ENCODE measurements at regions not wholly inside any gene's neighbourhood (a gene's known extent, or its start where the extent isn't known, plus 50 kb on each side); places are given as distances from the start of the nearest gene placed in this dataset.
A peak's percentile ranks its signal among the peaks of the same experiment; 100 is the strongest.

- in situ Hi-C loops (cut with MboI), result no loop called here
- Histone ChIP-seq H4K20me1 (ENCODE audit: insufficient read depth) (no peaks in the 10 kb centered on the region), H3K9ac (no peak overlapping the region), H3F3A (ENCODE audit: insufficient read depth) (peaks cover 6% of the 10 kb centered on the region; the same call in 1 of the 2 replicates), H3K36me3 (ENCODE audit: low read depth) (no peaks in the 10 kb centered on the region), H3K27ac (no peak overlapping the region), H3K9me2 (ENCODE audit: insufficient read depth) (no peaks in the 10 kb centered on the region), H3K27me3 (replicated peaks; ENCODE audit: insufficient read depth) (peaks cover 9% of the 10 kb centered on the region), H3K4me2 (ENCODE audit: unreplicated experiment) (no peak overlapping the region), H3K79me2 (ENCODE audit: insufficient read depth) (no peaks in the 10 kb centered on the region), H3K4me1 (ENCODE audit: insufficient read depth) (0 out of 2 replicates have a peak, but pooled peaks cover 4% of the 10 kb centered on the region), H3K9me3 (ENCODE audit: low read depth) (no peaks in the 10 kb centered on the region), H2AFZ (no peak overlapping the region), H3K4me3 (no peak overlapping the region)
- TF ChIP-seq EZH2 (IDR thresholded peaks at IDR 0.05; ENCODE audit: insufficient read depth, poor library complexity, severe bottlenecking), result no peak
- WGBS, 2 experiments (ENCODE audit: low coverage in 1 of 2, low lambda C conversion rate in 2 of 2, missing lambda C conversion rate in 2 of 2), result 54 to 61% methylated on average over 2 of the region's 2 CpGs
- no peak for DNase-seq
These were observed 184.7 kb downstream of the LACC1 start for GRCh38 chr13:44064357-44064756.

DNA sequence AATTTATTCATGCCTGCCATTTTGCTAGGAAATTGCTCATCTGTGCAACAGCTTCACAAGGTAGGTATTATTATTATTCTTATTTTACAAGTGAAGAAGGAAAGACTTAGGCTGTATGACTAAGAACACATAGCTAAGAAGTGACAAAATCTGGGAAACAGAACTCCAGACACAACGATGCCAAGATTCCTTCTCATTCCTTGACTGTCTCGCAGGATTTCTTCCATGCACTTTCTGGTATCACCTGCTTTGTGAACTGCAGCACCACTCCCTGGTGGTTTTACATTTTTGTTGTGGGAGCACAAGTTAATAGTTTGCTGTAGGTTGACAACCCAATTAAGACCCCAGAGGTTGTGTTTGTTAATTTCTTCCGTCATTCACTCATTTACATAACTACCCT lies 188.5 kb downstream of the LACC1 start:
- TF ChIP-seq EZH2phosphoT487 (IDR thresholded peaks at IDR 0.05; ENCODE audit: insufficient read depth, low read depth) (no peak), EZH2 (IDR thresholded peaks at IDR 0.05; ENCODE audit: insufficient read depth, poor library complexity, severe bottlenecking) (no peak)
- WGBS, 2 experiments (ENCODE audit: low coverage in 1 of 2, low lambda C conversion rate in 2 of 2, missing lambda C conversion rate in 2 of 2), result 13 to 16% methylated on average over 3 of the region's 3 CpGs
- in situ Hi-C loops (cut with MboI), result no loop called here
- Histone ChIP-seq H3K4me1 (ENCODE audit: insufficient read depth) (0 out of 2 replicates have a peak, but pooled peaks cover 4% of the 10 kb centered on the region), H3K9me3 (ENCODE audit: low read depth) (no peaks in the 10 kb centered on the region), H3K27ac (peak overlapping the region; percentile 47), H3K4me3 (peak overlapping the region; percentile 37; the same call in 1 of the 2 replicates), H3K79me2 (ENCODE audit: insufficient read depth) (no peaks in the 10 kb centered on the region), H3K9me2 (ENCODE audit: insufficient read depth) (no peaks in the 10 kb centered on the region), H3K9ac (peak overlapping the region; percentile 34), H3K4me2 (ENCODE audit: unreplicated experiment) (peak overlapping the region; percentile 24), H4K20me1 (ENCODE audit: insufficient read depth) (no peaks in the 10 kb centered on the region), H3K36me3 (ENCODE audit: low read depth) (no peaks in the 10 kb centered on the region), H3K27me3 (replicated peaks; ENCODE audit: insufficient read depth) (no peaks in the 10 kb centered on the region), H2AFZ (peak overlapping the region; percentile 35), H3F3A (ENCODE audit: insufficient read depth) (peaks cover 6% of the 10 kb centered on the region; the same call in 1 of the 2 replicates)
- peak; percentile 76 for DNase-seq

DNA sequence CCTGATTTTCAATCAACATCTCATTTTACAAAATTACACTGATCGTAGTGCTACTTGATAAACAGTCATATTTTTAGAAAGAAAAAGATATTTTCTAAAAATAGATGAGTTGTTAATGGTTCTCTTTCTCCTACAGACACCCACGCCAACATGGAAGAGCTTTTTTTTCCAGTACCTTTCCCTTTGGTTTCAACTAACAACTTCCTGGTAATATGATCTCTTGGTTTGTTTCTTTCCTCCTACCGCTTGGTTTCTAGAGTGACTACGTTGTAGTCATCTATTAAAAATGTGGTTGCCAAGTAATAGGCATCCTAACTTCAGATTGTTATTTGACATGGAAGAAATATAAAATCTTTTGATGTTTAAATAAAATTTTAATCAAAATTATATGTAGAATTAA lies 189.0 kb downstream of the LACC1 start:
- 31 to 32% methylated on average over 4 of the region's 4 CpGs for WGBS, 2 experiments (ENCODE audit: low coverage in 1 of 2, low lambda C conversion rate in 2 of 2, missing lambda C conversion rate in 2 of 2)
- in situ Hi-C loops (cut with MboI), result no loop called here

GRCh38 chr13:44072536-44072935 lies 192.8 kb downstream of the LACC1 start:
- no peaks in the 10 kb centered on the region for H3K79me2 ChIP-seq (ENCODE audit: insufficient read depth)

More for the DNA sequence above, 189.0 kb downstream of the LACC1 start:
- H3K4me3 ChIP-seq, result peak overlapping the region; percentile 37; the same call in 1 of the 2 replicates
- peak overlapping the region; percentile 35 for H2AFZ ChIP-seq
- peaks cover 6% of the 10 kb centered on the region; the same call in 1 of the 2 replicates for H3F3A ChIP-seq (ENCODE audit: insufficient read depth)
- no peaks in the 10 kb centered on the region for H3K79me2 ChIP-seq (ENCODE audit: insufficient read depth)
- peak overlapping the region; percentile 47 for H3K27ac ChIP-seq
- no peaks in the 10 kb centered on the region for H3K9me3 ChIP-seq (ENCODE audit: low read depth)
- peak overlapping the region; percentile 34 for H3K9ac ChIP-seq
- no peaks in the 10 kb centered on the region for H3K9me2 ChIP-seq (ENCODE audit: insufficient read depth)
- no peak for TF ChIP-seq EZH2 (IDR thresholded peaks at IDR 0.05; ENCODE audit: insufficient read depth, poor library complexity, severe bottlenecking)
- no peak for TF ChIP-seq EZH2phosphoT487 (IDR thresholded peaks at IDR 0.05; ENCODE audit: insufficient read depth, low read depth)
- H4K20me1 ChIP-seq (ENCODE audit: insufficient read depth), result no peaks in the 10 kb centered on the region
- H3K27me3 ChIP-seq (replicated peaks; ENCODE audit: insufficient read depth), result no peaks in the 10 kb centered on the region
- H3K4me1 ChIP-seq (ENCODE audit: insufficient read depth), result 0 out of 2 replicates have a peak, but pooled peaks cover 4% of the 10 kb centered on the region
- peak overlapping the region; percentile 24 for H3K4me2 ChIP-seq (ENCODE audit: unreplicated experiment)
- H3K36me3 ChIP-seq (ENCODE audit: low read depth), result no peaks in the 10 kb centered on the region
- peak; percentile 76 for DNase-seq

GRCh38 chr13:44074611-44075010 lies 194.9 kb downstream of the LACC1 start:
- Histone ChIP-seq H3K9me2 (ENCODE audit: insufficient read depth) (no peaks in the 10 kb centered on the region), H3K4me2 (ENCODE audit: unreplicated experiment) (no peak overlapping the region), H3K79me2 (ENCODE audit: insufficient read depth) (no peaks in the 10 kb centered on the region), H3K36me3 (ENCODE audit: low read depth) (no peaks in the 10 kb centered on the region), H3K27ac (no peak overlapping the region), H3F3A (ENCODE audit: insufficient read depth) (no peaks in the 10 kb centered on the region), H2AFZ (no peak overlapping the region), H4K20me1 (ENCODE audit: insufficient read depth) (no peaks in the 10 kb centered on the region), H3K27me3 (replicated peaks; ENCODE audit: insufficient read depth) (peaks cover 4% of the 10 kb centered on the region; the same call in 1 of the 2 replicates), H3K4me1 (ENCODE audit: insufficient read depth) (no peaks in the 10 kb centered on the region), H3K9ac (no peak overlapping the region), H3K9me3 (ENCODE audit: low read depth) (no peaks in the 10 kb centered on the region), H3K4me3 (no peak overlapping the region)
- in situ Hi-C loops (cut with MboI), result no loop called here
- DNase-seq, result no peak
- WGBS, 2 experiments (ENCODE audit: low coverage in 1 of 2, low lambda C conversion rate in 2 of 2, missing lambda C conversion rate in 2 of 2), result 0 to 3% methylated on average over 1 of the region's 1 CpG
- TF ChIP-seq EZH2phosphoT487 (IDR thresholded peaks at IDR 0.05; ENCODE audit: insufficient read depth, low read depth) (no peak), EZH2 (IDR thresholded peaks at IDR 0.05; ENCODE audit: insufficient read depth, poor library complexity, severe bottlenecking) (no peak)

More at GRCh38 chr13:44072536-44072935, 192.8 kb downstream of the LACC1 start:
- Histone ChIP-seq H3K9ac (no peak overlapping the region), H4K20me1 (ENCODE audit: insufficient read depth) (no peaks in the 10 kb centered on the region), H3K9me3 (ENCODE audit: low read depth) (no peaks in the 10 kb centered on the region), H3K4me3 (no peak overlapping the region), H3K4me1 (ENCODE audit: insufficient read depth) (0 out of 2 replicates have a peak, but pooled peaks cover 4% of the 10 kb centered on the region), H3K4me2 (ENCODE audit: unreplicated experiment) (no peak overlapping the region), H3K27ac (no peak overlapping the region), H3K9me2 (ENCODE audit: insufficient read depth) (no peaks in the 10 kb centered on the region), H3F3A (ENCODE audit: insufficient read depth) (peaks cover 6% of the 10 kb centered on the region; the same call in 1 of the 2 replicates), H2AFZ (no peak overlapping the region), H3K27me3 (replicated peaks; ENCODE audit: insufficient read depth) (no peaks in the 10 kb centered on the region), H3K36me3 (ENCODE audit: low read depth) (no peaks in the 10 kb centered on the region)
- DNase-seq, result no peak
- in situ Hi-C loops (cut with MboI), result no loop called here
- TF ChIP-seq EZH2 (IDR thresholded peaks at IDR 0.05; ENCODE audit: insufficient read depth, poor library complexity, severe bottlenecking) (no peak), EZH2phosphoT487 (IDR thresholded peaks at IDR 0.05; ENCODE audit: insufficient read depth, low read depth) (no peak)

All from GM23248 (cell line).